ENCODE measurements at regions not wholly inside any gene's neighbourhood (a gene's known extent, or its start where the extent isn't known, plus 50 kb on each side); places are given as distances from the start of the nearest gene placed in this dataset.

- 56 to 68% (median 61%) methylated on average over 4 of the region's 4 CpGs for WGBS, 4 donors
- Histone ChIP-seq H3K27ac (no peak overlapping the region), H3K4me1 (peaks cover 0 to 5% (median 0%) of the 10 kb centered on the region in 12 donors), H3K9me3 (no peaks in the 10 kb centered on the region), H3K27me3 (no peaks in the 10 kb centered on the region), H3K36me3 (no peaks in the 10 kb centered on the region), H3K4me3 (no peak overlapping the region)
- no peak for DNase-seq
- TF ChIP-seq CTCF (IDR thresholded peaks at IDR 0.05) (no peak), POLR2A (IDR thresholded peaks at IDR 0.05) (no peak)
- intact Hi-C loops (cut with DNase I) = loop anchor here in 1 of 10 donors (10.0 kb wide), 1 partner anchor 94 kb away; no protein-coding TSS in a partner anchor
- no peak for ATAC-seq
Measured at GRCh38 chr4:175378372-175378771, 433.7 kb downstream of the GPM6A start.

- 74 to 78% (median 75%) methylated on average over 6 of the region's 6 CpGs for WGBS, 4 donors
- TF ChIP-seq CTCF (IDR thresholded peaks at IDR 0.05) (no peak), POLR2A (IDR thresholded peaks at IDR 0.05) (no peak)
- Histone ChIP-seq H3K27ac (no peak overlapping the region), H3K4me3 (no peak overlapping the region), H3K4me1 (no peaks in the 10 kb centered on the region), H3K9me3 (no peaks in the 10 kb centered on the region), H3K36me3 (no peaks in the 10 kb centered on the region), H3K27me3 (no peaks in the 10 kb centered on the region)
- no peak for ATAC-seq
- DNase-seq = no peak
- intact Hi-C loops (cut with DNase I) = no loop called here
Measured at GRCh38 chr4:175380841-175381240, 431.2 kb downstream of the GPM6A start.

GRCh38 chr4:175385797-175386196 is 426.3 kb downstream of the GPM6A start:
- Histone ChIP-seq H3K4me3 (no peak overlapping the region), H3K9me3 (peaks cover 0 to 5% (median 0%) of the 10 kb centered on the region in 12 donors), H3K27me3 (no peaks in the 10 kb centered on the region), H3K36me3 (no peaks in the 10 kb centered on the region), H3K4me1 (no peaks in the 10 kb centered on the region), H3K27ac (no peak overlapping the region)
- ATAC-seq (no peak), DNase-seq (no peak)
- intact Hi-C loops (cut with DNase I) = no loop called here
- no peak for TF ChIP-seq CTCF (IDR thresholded peaks at IDR 0.05)
- TF ChIP-seq POLR2A (IDR thresholded peaks at IDR 0.05) = no peak
- WGBS, 4 donors = 62 to 91% (median 77%) methylated on average over 1 of the region's 1 CpG

GRCh38 chr4:175386776-175387507 is 425.1 kb downstream of the GPM6A start:
- DNase-seq (no peak), ATAC-seq (no peak)
- Histone ChIP-seq H3K4me1 (no peaks in the 10 kb centered on the region), H3K27ac (no peak overlapping the region), H3K4me3 (no peak overlapping the region), H3K27me3 (no peaks in the 10 kb centered on the region), H3K36me3 (no peaks in the 10 kb centered on the region), H3K9me3 (peaks cover 0 to 11% (median 0%) of the 10 kb centered on the region in 12 donors)
- TF ChIP-seq POLR2A (IDR thresholded peaks at IDR 0.05) = no peak
- TF ChIP-seq CTCF (IDR thresholded peaks at IDR 0.05) = no peak
- intact Hi-C loops (cut with DNase I) = no loop called here
- 77 to 82% (median 81%) methylated on average over 3 to 9 of the region's 9 CpGs for WGBS, 4 donors
